Liver (tissue), 8 donors: ENCODE measurements at regions not wholly inside any gene's neighbourhood (a gene's known extent, or its start where the extent isn't known, plus 50 kb on each side); places are given as distances from the start of the nearest gene placed in this dataset.
A peak's percentile ranks its signal among the peaks of the same experiment; 100 is the strongest.

Source experiments
- DNase-seq: peaks from one replicate; pipeline ENCODE4 v3.0.0-alpha.2; 2017; ENCODE audit warnings: low spot score
- H3K27ac ChIP-seq, 2 donors: one replicate each; pipeline ENCODE4 v1.7.0; 2013; ENCODE audit warnings: inconsistent platforms in 2 of 2, low read length in 2 of 2, control low read depth in 1 of 2, low read depth in 1 of 2, mild to moderate bottlenecking in 1 of 2
- H3K27me3 ChIP-seq, 4 donors: one replicate each; pipeline versions ENCODE4 v1.6.1 to v1.7.0; 2013; ENCODE audit warnings: low read length in 3 of 4, inconsistent platforms in 1 of 4, mild to moderate bottlenecking in 1 of 4, moderate library complexity in 1 of 4; ENCODE audit not compliant: control insufficient read depth in 4 of 4, insufficient read depth in 4 of 4
- H3K36me3 ChIP-seq, 4 donors: one replicate each; pipeline versions ENCODE4 v1.6.1 to v1.7.0; 2013; ENCODE audit warnings: low read length in 3 of 4, mild to moderate bottlenecking in 3 of 4, low read depth in 1 of 4, moderate library complexity in 1 of 4; ENCODE audit not compliant: control insufficient read depth in 4 of 4, insufficient read depth in 3 of 4
- H3K4me1 ChIP-seq, 4 donors: one replicate each; pipeline versions ENCODE4 v1.6.1 to v1.7.0; 2013; ENCODE audit warnings: low read length in 3 of 4, mild to moderate bottlenecking in 3 of 4, moderate library complexity in 1 of 4; ENCODE audit not compliant: control insufficient read depth in 4 of 4, insufficient read depth in 4 of 4
- H3K4me3 ChIP-seq, 3 donors: one replicate each; pipeline versions ENCODE4 v1.6.1 to v1.7.0; 2013; ENCODE audit warnings: low read length in 3 of 3, control low read depth in 1 of 3, low read depth in 1 of 3, mild to moderate bottlenecking in 1 of 3
- H3K9ac ChIP-seq, 2 donors: one replicate each; pipeline ENCODE4 v1.7.0; 2013; ENCODE audit warnings: low read length in 2 of 2, mild to moderate bottlenecking in 2 of 2, moderate library complexity in 2 of 2, control low read depth in 1 of 2, low read depth in 1 of 2
- H3K9me3 ChIP-seq, 4 donors: one replicate each; pipeline versions ENCODE4 v1.6.1 to v1.7.0; 2013; ENCODE audit warnings: low read length in 3 of 4; ENCODE audit not compliant: control insufficient read depth in 4 of 4
- ATF3 ChIP-seq: IDR thresholded peaks from 2 replicates; pipeline ENCODE4 v1.6.1; 2016; ENCODE audit warnings: antibody characterized with exemption
- CTCF ChIP-seq: fragments of 150-350 bp; IDR thresholded peaks from 2 replicates; pipeline ENCODE4 v1.5.1; 2017; ENCODE audit warnings: improper control_type of control experiment, low read depth, low read length; ENCODE audit not compliant: missing input control
- FOXA1 ChIP-seq: IDR thresholded peaks from 2 replicates; pipeline ENCODE4 v1.6.1; 2016; ENCODE audit warnings: antibody characterized with exemption
- FOXA2 ChIP-seq: IDR thresholded peaks from 2 replicates; pipeline ENCODE4 v1.6.1; 2016; ENCODE audit warnings: antibody characterized with exemption
- GABPA ChIP-seq, 2 donors: IDR thresholded peaks in 1 of 2; conservative IDR thresholded peaks in 1 of 2; 2 replicates each; pipeline ENCODE4 v1.6.1; 2016; ENCODE audit warnings: antibody characterized with exemption in 2 of 2, mild to moderate bottlenecking in 1 of 2, moderate library complexity in 1 of 2
- HNF4A ChIP-seq, 2 donors: conservative IDR thresholded peaks; 2 replicates each; pipeline ENCODE4 v1.6.1; 2016; ENCODE audit warnings: antibody characterized with exemption in 2 of 2, mild to moderate bottlenecking in 2 of 2
- HNF4G ChIP-seq: IDR thresholded peaks from 2 replicates; pipeline ENCODE4 v1.6.1; 2016; ENCODE audit warnings: antibody characterized with exemption
- NR2F2 ChIP-seq: IDR thresholded peaks from 2 replicates; pipeline ENCODE4 v1.6.1; 2016; ENCODE audit warnings: antibody characterized with exemption
- RAD21 ChIP-seq, 2 donors: IDR thresholded peaks; 2 replicates each; pipeline ENCODE4 v1.6.1; 2016; ENCODE audit warnings: antibody characterized with exemption in 2 of 2, mild to moderate bottlenecking in 2 of 2
- REST ChIP-seq: IDR thresholded peaks from 2 replicates; pipeline ENCODE4 v1.6.1; 2016; ENCODE audit warnings: antibody characterized with exemption, mild to moderate bottlenecking
- RXRA ChIP-seq, 2 donors: IDR thresholded peaks; 2 replicates each; pipeline ENCODE4 v1.6.1; 2017 to 2018; ENCODE audit warnings: antibody characterized with exemption in 2 of 2, mild to moderate bottlenecking in 1 of 2
- SP1 ChIP-seq: IDR thresholded peaks from 2 replicates; pipeline ENCODE4 v1.6.1; 2018; ENCODE audit warnings: antibody characterized with exemption, mild to moderate bottlenecking
- YY1 ChIP-seq: IDR thresholded peaks from 2 replicates; pipeline ENCODE4 v1.6.1; 2016; ENCODE audit warnings: antibody characterized with exemption, mild to moderate bottlenecking
- ZBTB33 ChIP-seq: IDR thresholded peaks from 2 replicates; pipeline ENCODE4 v1.6.1; 2016; ENCODE audit warnings: antibody characterized with exemption
- WGBS: extraction: QIAGEN DNeasy Blood & Tissue Kit; methylation state at CpG from one replicate; pipeline ENCODE4 v1.1.7; 2013; 5-methylcytosine and 5-hydroxymethylcytosine counted together
- donor health status: healthy.
- donor health status: healthy.
- donor health status: healthy.
- donor health status: healthy.
- donor health status: healthy.

- TF ChIP-seq HNF4A (conservative IDR thresholded peaks at IDR 0.05) (no peak), REST (no peak), HNF4G (no peak)
Observed at GRCh38 chr7:131947661-131948060, 391.2 kb upstream of the PODXL start (continued).

GRCh38 chr7:131945957-131946544 lies 389.6 kb upstream of the PODXL start:
- Histone ChIP-seq H3K27ac (no peak overlapping the region), H3K4me3 (no peak overlapping the region), H3K9ac (no peak overlapping the region), H3K9me3 (peaks cover 0 to 1% (median 0%) of the 10 kb centered on the region in 4 donors), H3K27me3 (peaks cover 0 to 10% (median 1%) of the 10 kb centered on the region in 4 donors), H3K4me1 (peaks cover 0 to 7% (median 0%) of the 10 kb centered on the region in 4 donors), H3K36me3 (no peaks in the 10 kb centered on the region)
- no peak for DNase-seq
- TF ChIP-seq SP1: no peak
- TF ChIP-seq HNF4A (conservative IDR thresholded peaks at IDR 0.05): peak; percentile 79 to 87
- TF ChIP-seq CTCF: no peak
- no peak for TF ChIP-seq NR2F2
- TF ChIP-seq ATF3: no peak
- peak; percentile 35 for TF ChIP-seq HNF4G
- TF ChIP-seq FOXA1: no peak
- WGBS: 65% methylated on average over 14 of the region's 14 CpGs

GRCh38 chr7:131945313-131945911 lies 389.0 kb upstream of the PODXL start:
- Histone ChIP-seq H3K27me3 (peaks cover 0 to 10% (median 1%) of the 10 kb centered on the region in 4 donors), H3K9ac (no peak overlapping the region), H3K4me3 (no peak overlapping the region), H3K4me1 (peaks cover 0 to 7% (median 0%) of the 10 kb centered on the region in 4 donors), H3K9me3 (no peaks in the 10 kb centered on the region), H3K27ac (no peak overlapping the region), H3K36me3 (no peaks in the 10 kb centered on the region)
- 4% methylated on average over 39 of the region's 39 CpGs for WGBS
- DNase-seq: peak; percentile 57
- TF ChIP-seq REST (no peak), ZBTB33 (no peak), RXRA (IDR thresholded peaks at IDR 0.05) (no peak), HNF4G (no peak), FOXA2 (no peak), FOXA1 (no peak), CTCF (peak; percentile 72), GABPA (IDR thresholded peaks at IDR 0.05 in 1 of 2, conservative IDR thresholded peaks at IDR 0.05 in 1 of 2) (no peak), ATF3 (no peak), YY1 (no peak), RAD21 (IDR thresholded peaks at IDR 0.05) (peak; percentile 76 to 81)
